ENCODE measurements at regions not wholly inside any gene's neighbourhood (a gene's known extent, or its start where the extent isn't known, plus 50 kb on each side); places are given as distances from the start of the nearest gene placed in this dataset.

DNA sequence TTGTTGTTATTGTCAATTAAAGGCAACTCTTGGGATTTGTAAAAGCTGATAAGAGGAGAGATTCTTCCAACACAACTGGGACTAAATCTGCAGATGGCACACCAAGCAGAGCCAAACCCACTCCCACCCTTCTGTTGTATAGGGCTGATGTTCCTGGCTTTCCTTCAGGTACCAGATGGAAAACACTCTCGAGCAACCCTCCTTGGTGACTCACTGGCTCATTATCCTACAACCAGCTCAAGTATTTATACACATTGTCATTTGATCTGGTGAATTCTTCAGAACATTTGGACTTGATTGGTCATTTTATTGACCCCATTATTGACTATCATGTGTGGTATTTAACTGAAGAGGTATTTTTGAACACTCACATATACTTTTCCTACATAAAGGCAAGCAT is 190.3 kb upstream of the PCSK2 start:
- no peak for TF ChIP-seq EZH2phosphoT487 (IDR thresholded peaks at IDR 0.05; ENCODE audit: borderline replicate concordance)
- no peak for TF ChIP-seq CTCF (conservative IDR thresholded peaks at IDR 0.05; ENCODE audit: low read length)
- Histone ChIP-seq H3K4me2 (ENCODE audit: low read depth, low read length, poor library complexity, severe bottlenecking) (no peak overlapping the region), H3K4me1 (ENCODE audit: insufficient read depth, low read length, poor library complexity, severe bottlenecking) (no peaks in the 10 kb centered on the region)

DNA sequence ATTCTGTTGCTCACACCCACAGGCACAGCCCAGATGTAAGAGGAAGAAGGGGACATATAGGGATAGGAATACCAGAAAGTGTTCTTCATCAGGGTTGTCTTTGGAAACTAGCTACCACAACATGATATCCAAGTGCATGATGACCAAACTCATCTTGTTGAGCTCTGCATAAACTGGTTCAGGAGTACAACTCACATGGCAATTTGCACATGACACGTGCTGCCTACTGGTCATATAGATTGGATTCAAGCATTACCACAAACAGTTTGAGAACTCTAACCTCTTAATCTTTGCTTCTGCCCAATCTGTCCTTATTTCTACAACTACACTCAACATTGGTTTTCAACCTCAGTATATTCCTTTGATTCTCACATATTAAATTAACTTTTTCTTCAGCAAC is 184.7 kb upstream of the PCSK2 start:
- H3K4me2 ChIP-seq (ENCODE audit: low read depth, low read length, poor library complexity, severe bottlenecking), result no peak overlapping the region
- no peaks in the 10 kb centered on the region for H3K79me2 ChIP-seq (ENCODE audit: insufficient read depth, low read length)
- H3F3A ChIP-seq (ENCODE audit: low read depth), result no peaks in the 10 kb centered on the region
- TF ChIP-seq EZH2phosphoT487 (IDR thresholded peaks at IDR 0.05; ENCODE audit: borderline replicate concordance), result no peak
- no peaks in the 10 kb centered on the region for H3K4me1 ChIP-seq (ENCODE audit: insufficient read depth, low read length, poor library complexity, severe bottlenecking)
- no peaks in the 10 kb centered on the region for H3K27me3 ChIP-seq (ENCODE audit: insufficient read depth, low read length, poor library complexity, severe bottlenecking)
- no peaks in the 10 kb centered on the region for H3K9me3 ChIP-seq (ENCODE audit: insufficient read depth, low read depth, low read length)
- H3K4me3 ChIP-seq (ENCODE audit: low read length, poor library complexity, severe bottlenecking), result no peak overlapping the region
- H3K9me2 ChIP-seq (replicated peaks; ENCODE audit: low read depth, low read length), result no peaks in the 10 kb centered on the region
- H4K20me1 ChIP-seq (ENCODE audit: insufficient read depth, low read length, poor library complexity, severe bottlenecking), result no peaks in the 10 kb centered on the region
- no peak overlapping the region for H3K9ac ChIP-seq (ENCODE audit: low read depth, low read length, poor library complexity, severe bottlenecking)
- H3K36me3 ChIP-seq (ENCODE audit: insufficient read depth, low read length), result no peaks in the 10 kb centered on the region
- H2AFZ ChIP-seq (ENCODE audit: low read length), result no peak overlapping the region

More for the DNA sequence above, 190.3 kb upstream of the PCSK2 start:
- Histone ChIP-seq H3K4me3 (ENCODE audit: low read length, poor library complexity, severe bottlenecking) (no peak overlapping the region), H3K9me3 (ENCODE audit: insufficient read depth, low read depth, low read length) (0 out of 2 replicates have a peak, but pooled peaks cover 3% of the 10 kb centered on the region), H3K9me2 (replicated peaks; ENCODE audit: low read depth, low read length) (no peaks in the 10 kb centered on the region), H3F3A (ENCODE audit: low read depth) (no peaks in the 10 kb centered on the region), H3K27me3 (ENCODE audit: insufficient read depth, low read length, poor library complexity, severe bottlenecking) (no peaks in the 10 kb centered on the region), H3K36me3 (ENCODE audit: insufficient read depth, low read length) (no peaks in the 10 kb centered on the region), H3K9ac (ENCODE audit: low read depth, low read length, poor library complexity, severe bottlenecking) (no peak overlapping the region), H4K20me1 (ENCODE audit: insufficient read depth, low read length, poor library complexity, severe bottlenecking) (no peaks in the 10 kb centered on the region), H2AFZ (ENCODE audit: low read length) (no peak overlapping the region), H3K79me2 (ENCODE audit: insufficient read depth, low read length) (no peaks in the 10 kb centered on the region)

DNA sequence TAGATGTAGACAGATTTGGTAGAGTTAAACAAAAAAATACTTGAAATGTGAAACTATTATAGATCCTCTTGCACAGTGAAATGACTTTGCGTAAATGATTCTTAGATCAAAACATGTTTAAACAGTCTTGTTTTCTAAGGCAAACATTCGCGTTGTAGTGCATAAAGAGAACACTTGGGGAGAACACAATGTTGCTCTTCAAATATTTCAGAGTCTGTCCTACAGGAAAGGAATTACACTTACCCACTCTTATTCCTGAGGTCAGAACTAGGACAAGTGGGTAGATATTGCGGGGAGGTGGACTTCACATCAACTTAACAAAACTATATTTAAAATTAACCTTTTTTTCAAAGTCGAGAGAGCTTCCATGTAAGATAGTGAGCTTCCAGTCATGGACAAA is 183.5 kb upstream of the PCSK2 start:
- no peak for TF ChIP-seq EZH2phosphoT487 (IDR thresholded peaks at IDR 0.05; ENCODE audit: borderline replicate concordance)
- TF ChIP-seq CTCF (conservative IDR thresholded peaks at IDR 0.05; ENCODE audit: low read length), result no peak
- H3K9me2 ChIP-seq (replicated peaks; ENCODE audit: low read depth, low read length), result no peaks in the 10 kb centered on the region

GRCh38 chr20:17044891-17045290 is 181.9 kb upstream of the PCSK2 start:
- Histone ChIP-seq H3K4me3 (ENCODE audit: low read length, poor library complexity, severe bottlenecking) (no peak overlapping the region), H2AFZ (ENCODE audit: low read length) (no peak overlapping the region), H3K9ac (ENCODE audit: low read depth, low read length, poor library complexity, severe bottlenecking) (no peak overlapping the region), H3K27me3 (ENCODE audit: insufficient read depth, low read length, poor library complexity, severe bottlenecking) (no peaks in the 10 kb centered on the region), H3K4me1 (ENCODE audit: insufficient read depth, low read length, poor library complexity, severe bottlenecking) (no peaks in the 10 kb centered on the region), H3K9me2 (replicated peaks; ENCODE audit: low read depth, low read length) (no peaks in the 10 kb centered on the region), H3K4me2 (ENCODE audit: low read depth, low read length, poor library complexity, severe bottlenecking) (no peak overlapping the region), H4K20me1 (ENCODE audit: insufficient read depth, low read length, poor library complexity, severe bottlenecking) (no peaks in the 10 kb centered on the region), H3K36me3 (ENCODE audit: insufficient read depth, low read length) (no peaks in the 10 kb centered on the region), H3F3A (ENCODE audit: low read depth) (no peaks in the 10 kb centered on the region), H3K9me3 (ENCODE audit: insufficient read depth, low read depth, low read length) (no peaks in the 10 kb centered on the region; the same call in 1 of the 2 replicates), H3K79me2 (ENCODE audit: insufficient read depth, low read length) (no peaks in the 10 kb centered on the region)
- TF ChIP-seq EZH2phosphoT487 (IDR thresholded peaks at IDR 0.05; ENCODE audit: borderline replicate concordance) (no peak), CTCF (conservative IDR thresholded peaks at IDR 0.05; ENCODE audit: low read length) (no peak)

More for the DNA sequence above, 183.5 kb upstream of the PCSK2 start:
- H3K4me1 ChIP-seq (ENCODE audit: insufficient read depth, low read length, poor library complexity, severe bottlenecking), result no peaks in the 10 kb centered on the region
- H3K4me3 ChIP-seq (ENCODE audit: low read length, poor library complexity, severe bottlenecking), result no peak overlapping the region
- no peak overlapping the region for H3K9ac ChIP-seq (ENCODE audit: low read depth, low read length, poor library complexity, severe bottlenecking)
- no peaks in the 10 kb centered on the region for H3F3A ChIP-seq (ENCODE audit: low read depth)
- H3K79me2 ChIP-seq (ENCODE audit: insufficient read depth, low read length), result no peaks in the 10 kb centered on the region
- H3K9me3 ChIP-seq (ENCODE audit: insufficient read depth, low read depth, low read length), result no peaks in the 10 kb centered on the region; the same call in 1 of the 2 replicates
- no peak overlapping the region for H2AFZ ChIP-seq (ENCODE audit: low read length)
- H3K36me3 ChIP-seq (ENCODE audit: insufficient read depth, low read length), result no peaks in the 10 kb centered on the region
- H4K20me1 ChIP-seq (ENCODE audit: insufficient read depth, low read length, poor library complexity, severe bottlenecking), result no peaks in the 10 kb centered on the region
- no peaks in the 10 kb centered on the region for H3K27me3 ChIP-seq (ENCODE audit: insufficient read depth, low read length, poor library complexity, severe bottlenecking)
- no peak overlapping the region for H3K4me2 ChIP-seq (ENCODE audit: low read depth, low read length, poor library complexity, severe bottlenecking)
